Glutamatergic neuron (in vitro differentiated cells): ENCODE measurements at regions not wholly inside any gene's neighbourhood (a gene's known extent, or its start where the extent isn't known, plus 50 kb on each side); places are given as distances from the start of the nearest gene placed in this dataset.

ENCODE experiments used
- DNase-seq: peaks from one replicate; pipeline ENCODE4 v3.0.0; 2022
- H3K27ac Mint-ChIP-seq: one replicate; pipeline ENCODE4 v1.8.0; 2020; ENCODE audit warnings: mild to moderate bottlenecking, mixed read lengths, inconsistent platforms; ENCODE audit not compliant: unreplicated experiment
- H3K27me3 Mint-ChIP-seq: one replicate; pipeline ENCODE4 v1.8.0; 2020; ENCODE audit warnings: mild to moderate bottlenecking, moderate library complexity, mixed read lengths, inconsistent platforms; ENCODE audit not compliant: unreplicated experiment
- H3K36me3 Mint-ChIP-seq: one replicate; pipeline ENCODE4 v1.8.0; 2020; ENCODE audit warnings: mild to moderate bottlenecking, mixed read lengths, inconsistent platforms; ENCODE audit not compliant: unreplicated experiment
- H3K4me1 Mint-ChIP-seq: one replicate; pipeline ENCODE4 v1.8.0; 2020; ENCODE audit warnings: mild to moderate bottlenecking, low read depth, mixed read lengths, inconsistent platforms; ENCODE audit not compliant: unreplicated experiment
- H3K4me3 Mint-ChIP-seq: one replicate; pipeline ENCODE4 v1.8.0; 2020; ENCODE audit warnings: mild to moderate bottlenecking, mixed read lengths, inconsistent platforms; ENCODE audit not compliant: unreplicated experiment
- H3K9me3 Mint-ChIP-seq: one replicate; pipeline ENCODE4 v1.8.0; 2020; ENCODE audit warnings: mild to moderate bottlenecking, moderate library complexity, mixed read lengths, inconsistent platforms; ENCODE audit not compliant: unreplicated experiment
- TF ChIP-seq, protein P1 (sequence below): fragments of 200-600 bp; sonication (generic); IDR thresholded peaks from one replicate; pipeline ENCODE4 v1.5.0; 2021; ENCODE audit not compliant: partially characterized antibody, unreplicated experiment

DNA sequence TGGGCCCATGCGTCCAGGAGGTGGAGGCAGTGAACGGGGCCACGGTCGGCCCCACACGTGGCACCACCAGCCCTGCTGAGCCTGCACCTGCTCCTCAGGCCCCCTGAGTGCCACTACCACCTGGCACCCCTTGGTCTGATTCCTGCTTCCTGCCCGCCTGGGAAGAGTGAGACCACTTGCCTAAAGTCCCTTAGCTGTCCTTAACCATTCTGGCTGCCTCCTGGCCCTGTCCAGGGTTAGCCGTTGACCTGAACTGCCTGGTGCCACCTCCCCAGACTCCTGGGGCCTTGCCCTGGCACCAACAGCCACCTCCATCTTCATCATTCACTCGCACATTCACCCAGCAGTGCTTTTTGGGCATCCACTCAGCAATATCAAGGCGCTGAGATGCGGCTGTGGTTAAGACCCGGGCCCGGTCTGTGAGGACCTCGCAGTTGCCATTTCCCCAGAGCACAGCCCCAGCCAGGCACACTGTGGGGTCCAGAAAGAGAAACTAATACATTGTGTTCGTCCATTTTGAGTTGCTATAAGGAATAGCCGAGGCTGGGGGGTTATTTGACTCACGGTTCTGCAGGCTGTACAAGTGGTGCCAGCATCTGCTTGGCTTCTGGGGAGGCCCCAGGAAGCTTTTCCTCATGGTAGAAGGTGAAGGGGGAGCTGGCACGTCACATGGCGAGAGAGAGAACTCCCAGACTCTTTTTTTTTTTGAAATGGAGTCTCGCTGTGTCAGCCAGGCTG lies 318.4 kb downstream of the SEC14L1 start:
- no peaks in the 10 kb centered on the region for H3K36me3 Mint-ChIP-seq
- DNase-seq = no peak
- peaks cover 32% of the 10 kb centered on the region for H3K4me1 Mint-ChIP-seq
- H3K4me3 Mint-ChIP-seq = no peak overlapping the region
- H3K27me3 Mint-ChIP-seq = peaks cover 12% of the 10 kb centered on the region
- H3K9me3 Mint-ChIP-seq = peaks cover 21% of the 10 kb centered on the region
- TF ChIP-seq, protein P1, sequence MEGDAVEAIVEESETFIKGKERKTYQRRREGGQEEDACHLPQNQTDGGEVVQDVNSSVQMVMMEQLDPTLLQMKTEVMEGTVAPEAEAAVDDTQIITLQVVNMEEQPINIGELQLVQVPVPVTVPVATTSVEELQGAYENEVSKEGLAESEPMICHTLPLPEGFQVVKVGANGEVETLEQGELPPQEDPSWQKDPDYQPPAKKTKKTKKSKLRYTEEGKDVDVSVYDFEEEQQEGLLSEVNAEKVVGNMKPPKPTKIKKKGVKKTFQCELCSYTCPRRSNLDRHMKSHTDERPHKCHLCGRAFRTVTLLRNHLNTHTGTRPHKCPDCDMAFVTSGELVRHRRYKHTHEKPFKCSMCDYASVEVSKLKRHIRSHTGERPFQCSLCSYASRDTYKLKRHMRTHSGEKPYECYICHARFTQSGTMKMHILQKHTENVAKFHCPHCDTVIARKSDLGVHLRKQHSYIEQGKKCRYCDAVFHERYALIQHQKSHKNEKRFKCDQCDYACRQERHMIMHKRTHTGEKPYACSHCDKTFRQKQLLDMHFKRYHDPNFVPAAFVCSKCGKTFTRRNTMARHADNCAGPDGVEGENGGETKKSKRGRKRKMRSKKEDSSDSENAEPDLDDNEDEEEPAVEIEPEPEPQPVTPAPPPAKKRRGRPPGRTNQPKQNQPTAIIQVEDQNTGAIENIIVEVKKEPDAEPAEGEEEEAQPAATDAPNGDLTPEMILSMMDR = no peak
- H3K27ac Mint-ChIP-seq = no peak overlapping the region

DNA sequence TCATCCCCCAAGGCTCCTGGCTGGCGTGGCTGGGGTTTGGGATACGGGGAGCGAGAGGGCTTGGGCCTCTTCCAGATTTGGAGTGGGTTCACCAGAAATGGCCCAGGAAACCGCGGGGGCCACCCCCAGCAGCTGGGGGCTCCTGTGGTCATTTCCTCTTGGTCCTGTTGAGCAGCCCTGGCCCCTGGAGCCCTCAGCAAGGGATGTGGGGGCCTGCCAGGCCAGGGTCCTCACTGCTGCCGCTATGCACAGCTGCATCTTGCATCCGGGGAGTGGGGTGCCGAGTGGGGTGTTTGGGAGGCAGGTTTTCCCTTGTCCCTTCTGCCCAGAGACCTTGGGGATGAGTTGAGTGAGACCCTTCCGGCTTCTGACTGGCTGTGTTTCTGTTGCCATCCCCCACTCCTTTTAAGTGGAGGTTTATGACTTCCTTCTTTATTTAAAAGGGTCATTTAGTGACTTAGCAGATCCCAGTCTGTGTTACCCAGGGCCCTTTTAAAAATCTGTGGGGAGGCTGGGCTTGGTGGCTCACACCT lies 319.8 kb downstream of the SEC14L1 start:
- H3K4me1 Mint-ChIP-seq = peaks cover 29% of the 10 kb centered on the region
- DNase-seq = no peak
- TF ChIP-seq, protein P1 = no peak
- no peaks in the 10 kb centered on the region for H3K36me3 Mint-ChIP-seq
- H3K4me3 Mint-ChIP-seq = no peak overlapping the region
- H3K27ac Mint-ChIP-seq = no peak overlapping the region
- peaks cover 25% of the 10 kb centered on the region for H3K9me3 Mint-ChIP-seq
- H3K27me3 Mint-ChIP-seq = peaks cover 14% of the 10 kb centered on the region

DNA sequence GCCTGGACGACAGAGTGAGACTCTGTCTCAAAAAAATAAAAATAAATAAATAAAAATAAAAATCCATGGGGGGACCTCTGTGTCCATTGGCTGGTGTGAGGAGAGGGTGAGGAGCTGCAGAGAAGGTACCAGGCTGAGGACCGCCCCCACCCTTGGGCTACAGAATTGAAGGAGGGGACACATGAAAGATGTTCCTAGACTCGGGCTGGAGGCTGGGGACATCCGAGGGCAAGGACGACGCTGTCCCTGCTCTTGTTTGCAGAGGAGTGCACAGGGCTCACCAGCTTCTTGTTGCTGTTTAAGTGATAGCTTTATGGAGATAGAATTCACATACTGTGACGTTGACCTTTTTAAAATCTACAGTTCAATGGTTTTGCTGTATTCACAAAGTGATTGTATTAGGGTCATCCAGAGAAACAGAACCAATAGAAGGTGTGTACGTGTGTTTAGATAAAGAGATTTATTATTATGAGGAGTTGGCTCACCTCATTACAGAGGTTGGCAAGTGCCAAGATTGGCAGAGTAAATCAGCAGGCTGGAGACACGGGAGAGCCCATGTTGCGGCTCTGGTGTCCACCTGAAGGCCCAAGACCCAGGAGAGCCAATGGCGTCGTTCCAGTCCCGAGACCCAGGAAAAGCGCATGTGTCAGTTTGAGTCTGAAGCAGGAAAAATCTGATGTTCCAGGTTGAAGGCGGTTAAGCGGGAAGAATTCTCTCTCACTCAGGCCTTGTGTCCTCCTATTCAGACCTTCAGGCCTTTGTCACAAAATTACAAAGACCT lies 320.7 kb downstream of the SEC14L1 start:
- TF ChIP-seq, protein P1 = no peak
- Mint-ChIP-seq H3K4me3 (peak overlapping the region; percentile 3), H3K36me3 (no peaks in the 10 kb centered on the region), H3K4me1 (peaks cover 31% of the 10 kb centered on the region), H3K27me3 (peaks cover 14% of the 10 kb centered on the region), H3K9me3 (peaks cover 22% of the 10 kb centered on the region), H3K27ac (peak overlapping the region; percentile 66)
- DNase-seq = no peak

DNA sequence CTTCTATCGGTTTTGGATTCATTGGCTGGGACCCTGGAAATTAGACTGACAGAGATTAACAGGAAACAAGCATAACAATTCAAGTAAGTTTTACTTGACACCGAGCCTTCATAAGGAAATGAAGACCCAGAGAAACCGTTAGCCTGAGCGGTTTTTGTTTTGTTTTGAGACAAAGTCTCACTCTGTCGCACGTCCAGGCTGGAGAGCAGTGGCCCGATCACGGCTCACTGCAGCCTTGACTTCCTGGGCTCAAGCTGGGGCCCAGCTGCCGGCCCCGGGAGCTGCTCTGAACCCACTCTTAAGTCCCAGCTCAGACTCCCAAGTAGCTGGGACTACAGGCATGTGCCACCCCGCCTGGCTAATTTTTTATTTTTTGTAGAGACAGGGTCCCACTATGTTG lies 321.3 kb downstream of the SEC14L1 start:
- Mint-ChIP-seq H3K27ac (no peak overlapping the region), H3K4me1 (peaks cover 35% of the 10 kb centered on the region), H3K9me3 (peaks cover 22% of the 10 kb centered on the region), H3K27me3 (peaks cover 14% of the 10 kb centered on the region), H3K36me3 (no peaks in the 10 kb centered on the region), H3K4me3 (no peak overlapping the region)
- TF ChIP-seq, protein P1 = no peak
- DNase-seq = no peak
